GM12874 (cell line): ENCODE measurements at regions not wholly inside any gene's neighbourhood (a gene's known extent, or its start where the extent isn't known, plus 50 kb on each side); places are given as distances from the start of the nearest gene placed in this dataset.

Source experiments
- CTCF ChIP-seq: IDR thresholded peaks from 2 replicates; pipeline ENCODE4 v1.5.1; 2011; ENCODE audit warnings: low read depth, mild to moderate bottlenecking, control low read depth, low read length, moderate library complexity; ENCODE audit not compliant: insufficient read depth

- TF ChIP-seq CTCF: no peak
These were observed 295.2 kb downstream of the VGLL3 start for GRCh38 chr3:86695752-86696151.

- TF ChIP-seq CTCF: no peak
These were observed 317.0 kb downstream of the VGLL3 start for GRCh38 chr3:86673991-86674390.

GRCh38 chr3:86661817-86662216 is 329.1 kb downstream of the VGLL3 start:
- no peak for TF ChIP-seq CTCF

GRCh38 chr3:86658876-86659275 is 332.1 kb downstream of the VGLL3 start:
- TF ChIP-seq CTCF: no peak

GRCh38 chr3:86654806-86655460 is 336.0 kb downstream of the VGLL3 start:
- no peak for TF ChIP-seq CTCF

- TF ChIP-seq CTCF: no peak
These were observed 337.2 kb downstream of the VGLL3 start for GRCh38 chr3:86653661-86654205.

GRCh38 chr3:86648087-86648486 is 342.9 kb downstream of the VGLL3 start:
- TF ChIP-seq CTCF: no peak

GRCh38 chr3:86645756-86646155 is 345.2 kb downstream of the VGLL3 start:
- TF ChIP-seq CTCF: no peak
